ENCODE measurements at regions not wholly inside any gene's neighbourhood (a gene's known extent, or its start where the extent isn't known, plus 50 kb on each side); places are given as distances from the start of the nearest gene placed in this dataset.
"Not testable (repeated sequence)": the region's sequence is repeated elsewhere in the genome, so short reads cannot be mapped to it uniquely, and the experiment has no call there.

- H3K4me1 Mint-ChIP-seq, result peaks cover 24% of the 10 kb centered on the region
- intact Hi-C loops (cut with micrococcal nuclease), result no loop called here
- no peak overlapping the region for H3K4me3 Mint-ChIP-seq
- no peaks in the 10 kb centered on the region for H3K36me3 Mint-ChIP-seq (ENCODE audit: low read depth)
- ATAC-seq (ENCODE audit: low read depth) (no peak), DNase-seq (no peak)
- no peaks in the 10 kb centered on the region for H3K9me3 Mint-ChIP-seq
- ChIA-PET POLR2A (no interaction called here), CTCF (no interaction called here)
- no peak for TF ChIP-seq CTCF (IDR thresholded peaks at IDR 0.05)
- no peaks in the 10 kb centered on the region for H3K27me3 Mint-ChIP-seq
- H3K27ac Mint-ChIP-seq, result no peak overlapping the region
These were observed 109.2 kb downstream of the IGLL1 start for GRCh38 chr22:23470811-23471389.

GRCh38 chr22:23467721-23468294 is 112.3 kb downstream of the IGLL1 start:
- Mint-ChIP-seq H3K9me3 (no peaks in the 10 kb centered on the region), H3K4me3 (no peak overlapping the region), H3K4me1 (peaks cover 18% of the 10 kb centered on the region), H3K27ac (no peak overlapping the region), H3K27me3 (no peaks in the 10 kb centered on the region), H3K36me3 (ENCODE audit: low read depth) (no peaks in the 10 kb centered on the region)
- no peak for TF ChIP-seq CTCF (IDR thresholded peaks at IDR 0.05)
- POLR2A ChIA-PET, result no interaction called here
- intact Hi-C loops (cut with micrococcal nuclease), result no loop called here
- ATAC-seq (ENCODE audit: low read depth), result no peak
- DNase-seq, result no peak
- CTCF ChIA-PET, result no interaction called here

- Mint-ChIP-seq H3K27me3 (peaks cover 6% of the 10 kb centered on the region), H3K4me1 (peaks cover 3% of the 10 kb centered on the region), H3K27ac (no peak overlapping the region), H3K4me3 (no peak overlapping the region), H3K36me3 (ENCODE audit: low read depth) (no peaks in the 10 kb centered on the region), H3K9me3 (no peaks in the 10 kb centered on the region)
- ChIA-PET CTCF (no interaction called here), POLR2A (no interaction called here)
- no peak for ATAC-seq (ENCODE audit: low read depth)
- intact Hi-C loops (cut with micrococcal nuclease), result no loop called here
- no peak for TF ChIP-seq CTCF (IDR thresholded peaks at IDR 0.05)
- no peak for DNase-seq
These were observed 113.7 kb downstream of the IGLL1 start for GRCh38 chr22:23466351-23466750.

- intact Hi-C loops (cut with micrococcal nuclease), result not testable (repeated sequence)
- POLR2A ChIA-PET, result interaction anchor here (0.6 kb wide), 1 partner anchor 343 kb away, joined by 7 read pairs; no protein-coding TSS in a partner anchor
These were observed 115.3 kb downstream of the IGLL1 start for GRCh38 chr22:23464796-23465195.

GRCh38 chr22:23460517-23461031 is 119.5 kb downstream of the IGLL1 start:
- H3K27ac Mint-ChIP-seq; intact Hi-C loops (cut with micrococcal nuclease); H3K36me3 Mint-ChIP-seq (ENCODE audit: low read depth); POLR2A ChIA-PET; CTCF ChIA-PET; H3K9me3 Mint-ChIP-seq; DNase-seq; H3K4me3 Mint-ChIP-seq: not testable (repeated sequence)
- peak; percentile 85 for ATAC-seq (ENCODE audit: low read depth)
- Mint-ChIP-seq H3K27me3 (peaks cover 19% of the 10 kb centered on the region), H3K4me1 (peaks cover 13% of the 10 kb centered on the region)

More at GRCh38 chr22:23464796-23465195, 115.3 kb downstream of the IGLL1 start:
- H3K36me3 Mint-ChIP-seq (ENCODE audit: low read depth); DNase-seq; ATAC-seq (ENCODE audit: low read depth); H3K4me3 Mint-ChIP-seq; H3K27me3 Mint-ChIP-seq; H3K4me1 Mint-ChIP-seq; CTCF ChIA-PET; H3K27ac Mint-ChIP-seq; H3K9me3 Mint-ChIP-seq: not testable (repeated sequence)

GRCh38 chr22:23459645-23460516 is 120.2 kb downstream of the IGLL1 start:
- DNase-seq; ATAC-seq (ENCODE audit: low read depth); H3K9me3 Mint-ChIP-seq; H3K36me3 Mint-ChIP-seq (ENCODE audit: low read depth); CTCF ChIA-PET; H3K27ac Mint-ChIP-seq; POLR2A ChIA-PET; H3K4me3 Mint-ChIP-seq; intact Hi-C loops (cut with micrococcal nuclease): not testable (repeated sequence)
- H3K4me1 Mint-ChIP-seq, result peaks cover 13% of the 10 kb centered on the region
- H3K27me3 Mint-ChIP-seq, result peaks cover 19% of the 10 kb centered on the region

All from activated B cell treated with CpG ODN at 0.5 μM for 24 hours (primary cell).